Parathyroid adenoma (tissue), 2 donors: ENCODE measurements at regions not wholly inside any gene's neighbourhood (a gene's known extent, or its start where the extent isn't known, plus 50 kb on each side); places are given as distances from the start of the nearest gene placed in this dataset.
"Not testable (repeated sequence)": the region's sequence is repeated elsewhere in the genome, so short reads cannot be mapped to it uniquely, and the experiment has no call there.

Source experiments
- H2AFZ ChIP-seq: fragments of 300-600 bp; sonication (generic); one replicate; pipeline ENCODE4 v1.7.0; 2017; ENCODE audit warnings: antibody characterized with exemption, mild to moderate bottlenecking
- H3K27ac ChIP-seq: fragments of 300-600 bp; sonication (generic); one replicate; pipeline ENCODE4 v1.7.0; 2017
- H3K27me3 ChIP-seq: fragments of 300-600 bp; sonication (generic); one replicate; pipeline ENCODE4 v1.7.0; 2017; ENCODE audit warnings: low read length; ENCODE audit not compliant: control insufficient read depth, insufficient read depth
- H3K36me3 ChIP-seq: fragments of 300-600 bp; sonication (generic); one replicate; pipeline ENCODE4 v1.7.0; 2017; ENCODE audit warnings: low read length; ENCODE audit not compliant: control insufficient read depth, insufficient read depth
- H3K4me1 ChIP-seq: fragments of 300-600 bp; sonication (generic); one replicate; pipeline ENCODE4 v1.7.0; 2017; ENCODE audit warnings: control low read depth
- H3K4me2 ChIP-seq: fragments of 300-600 bp; sonication (generic); one replicate; pipeline ENCODE4 v1.7.0; 2017; ENCODE audit warnings: low read length
- H3K4me3 ChIP-seq: fragments of 300-600 bp; sonication (generic); one replicate; pipeline ENCODE4 v1.7.0; 2017; ENCODE audit warnings: low read depth, low read length
- H3K79me2 ChIP-seq: fragments of 300-600 bp; sonication (generic); one replicate; pipeline ENCODE4 v1.7.0; 2017; ENCODE audit warnings: control low read depth
- H3K9ac ChIP-seq: fragments of 300-600 bp; sonication (generic); one replicate; pipeline ENCODE4 v1.7.0; 2017; ENCODE audit warnings: mild to moderate bottlenecking
- H3K9me3 ChIP-seq: fragments of 300-600 bp; sonication (generic); one replicate; pipeline ENCODE4 v1.7.0; 2017; ENCODE audit warnings: low read length; ENCODE audit not compliant: control insufficient read depth
- TF ChIP-seq, protein P1 (sequence below): fragments of 300-600 bp; sonication (generic); IDR thresholded peaks from one replicate; pipeline ENCODE4 v1.7.0; 2017; ENCODE audit warnings: antibody characterized with exemption, mild to moderate bottlenecking
- donor health status: primary hyperparathyroidism.

DNA sequence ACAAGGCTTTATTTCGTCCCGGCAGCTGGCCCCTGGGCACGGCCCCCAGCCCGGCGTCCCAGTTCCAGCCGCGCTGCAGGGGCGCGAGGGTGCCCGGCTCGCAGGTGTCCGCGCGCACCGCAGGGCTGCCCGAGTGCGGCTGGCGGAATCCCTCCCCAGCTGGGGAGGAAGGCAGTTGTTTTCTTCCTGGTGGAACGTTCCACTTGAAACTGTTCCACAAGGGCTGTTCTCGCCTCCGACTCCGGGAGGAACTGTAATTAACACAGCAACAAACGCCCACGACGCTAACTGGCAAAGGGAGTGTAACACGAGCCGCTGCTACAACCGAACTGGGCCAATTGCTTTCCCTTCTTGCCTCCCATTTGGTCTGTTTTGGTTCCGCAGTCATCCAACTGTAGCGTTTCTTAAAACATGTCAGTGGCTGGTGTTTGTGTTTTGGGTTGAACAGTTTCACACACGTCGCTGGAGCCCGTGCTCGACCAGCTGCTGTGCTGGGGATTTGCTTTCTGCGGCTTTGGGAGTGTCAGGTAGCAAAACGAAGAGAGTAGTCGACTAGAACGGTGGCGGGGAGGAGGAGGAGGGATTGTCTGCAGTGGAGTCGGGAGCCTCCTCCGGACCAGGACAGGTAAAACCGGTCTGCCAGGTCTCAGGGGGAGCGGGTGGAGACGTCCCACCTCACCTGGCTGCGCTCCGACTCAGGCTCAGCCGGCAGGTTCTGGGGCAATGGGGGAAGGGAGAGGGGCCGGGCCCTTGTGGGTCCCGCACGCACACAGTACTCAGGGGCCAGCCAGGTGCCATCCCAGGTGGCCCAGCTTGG, 131.6 kb upstream of the NIPBL start:
- H3K27ac ChIP-seq = peak overlapping the region; percentile 99
- no peaks in the 10 kb centered on the region for H3K27me3 ChIP-seq
- peaks cover 56% of the 10 kb centered on the region for H3K4me1 ChIP-seq
- peak overlapping the region; percentile 51 for H3K4me3 ChIP-seq
- TF ChIP-seq, protein P1, sequence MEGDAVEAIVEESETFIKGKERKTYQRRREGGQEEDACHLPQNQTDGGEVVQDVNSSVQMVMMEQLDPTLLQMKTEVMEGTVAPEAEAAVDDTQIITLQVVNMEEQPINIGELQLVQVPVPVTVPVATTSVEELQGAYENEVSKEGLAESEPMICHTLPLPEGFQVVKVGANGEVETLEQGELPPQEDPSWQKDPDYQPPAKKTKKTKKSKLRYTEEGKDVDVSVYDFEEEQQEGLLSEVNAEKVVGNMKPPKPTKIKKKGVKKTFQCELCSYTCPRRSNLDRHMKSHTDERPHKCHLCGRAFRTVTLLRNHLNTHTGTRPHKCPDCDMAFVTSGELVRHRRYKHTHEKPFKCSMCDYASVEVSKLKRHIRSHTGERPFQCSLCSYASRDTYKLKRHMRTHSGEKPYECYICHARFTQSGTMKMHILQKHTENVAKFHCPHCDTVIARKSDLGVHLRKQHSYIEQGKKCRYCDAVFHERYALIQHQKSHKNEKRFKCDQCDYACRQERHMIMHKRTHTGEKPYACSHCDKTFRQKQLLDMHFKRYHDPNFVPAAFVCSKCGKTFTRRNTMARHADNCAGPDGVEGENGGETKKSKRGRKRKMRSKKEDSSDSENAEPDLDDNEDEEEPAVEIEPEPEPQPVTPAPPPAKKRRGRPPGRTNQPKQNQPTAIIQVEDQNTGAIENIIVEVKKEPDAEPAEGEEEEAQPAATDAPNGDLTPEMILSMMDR = no peak
- peak overlapping the region; percentile 74 for H3K4me2 ChIP-seq
- no peaks in the 10 kb centered on the region for H3K9me3 ChIP-seq
- H2AFZ ChIP-seq = peak overlapping the region; percentile 94
- peak overlapping the region; percentile 58 for H3K9ac ChIP-seq
- no peaks in the 10 kb centered on the region for H3K79me2 ChIP-seq
- H3K36me3 ChIP-seq = no peaks in the 10 kb centered on the region

DNA sequence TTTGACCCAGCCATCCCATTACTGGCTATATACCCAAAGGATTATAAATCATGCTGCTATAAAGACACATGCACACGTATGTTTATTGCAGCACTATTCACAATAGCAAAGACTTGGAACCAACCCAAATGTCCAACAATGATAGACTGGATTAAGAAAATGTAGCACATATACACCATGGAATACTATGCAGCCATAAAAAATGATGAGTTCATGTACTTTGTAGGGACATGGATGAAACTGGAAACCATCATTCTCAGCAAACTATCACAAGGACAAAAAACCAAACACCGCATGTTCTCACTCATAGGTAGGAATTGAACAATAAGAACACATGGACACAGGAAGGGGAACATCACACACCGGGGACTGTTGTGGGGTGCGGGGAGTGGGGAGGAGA, 128.8 kb upstream of the NIPBL start:
- not testable (repeated sequence) for H3K36me3 ChIP-seq, H3K4me3 ChIP-seq, H3K4me2 ChIP-seq, H3K27me3 ChIP-seq, H3K79me2 ChIP-seq, H3K9me3 ChIP-seq, H3K9ac ChIP-seq, H2AFZ ChIP-seq, H3K27ac ChIP-seq
- H3K4me1 ChIP-seq = peaks cover 32% of the 10 kb centered on the region

DNA sequence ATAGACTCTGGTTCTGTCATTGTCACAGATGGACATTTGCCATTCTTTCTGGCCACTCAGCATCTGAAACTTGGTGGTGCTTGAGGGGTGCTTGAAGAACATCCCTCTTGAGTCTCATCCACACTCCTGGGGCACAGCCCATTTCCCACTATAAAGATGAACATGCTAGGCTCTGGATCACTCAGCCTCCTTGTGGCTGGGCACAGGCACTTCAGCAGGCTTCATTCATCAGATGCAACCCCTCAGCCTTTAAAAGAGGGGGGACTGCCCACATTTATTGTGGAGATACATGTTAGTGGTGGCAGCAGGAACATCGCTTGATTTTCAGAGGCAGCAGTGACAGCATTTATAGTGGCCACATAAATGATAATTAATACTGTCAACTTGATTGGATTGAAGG, 124.7 kb upstream of the NIPBL start:
- no peaks in the 10 kb centered on the region for H3K79me2 ChIP-seq
- H3K4me2 ChIP-seq = no peak overlapping the region
- TF ChIP-seq, protein P1 = peak; percentile 38

DNA sequence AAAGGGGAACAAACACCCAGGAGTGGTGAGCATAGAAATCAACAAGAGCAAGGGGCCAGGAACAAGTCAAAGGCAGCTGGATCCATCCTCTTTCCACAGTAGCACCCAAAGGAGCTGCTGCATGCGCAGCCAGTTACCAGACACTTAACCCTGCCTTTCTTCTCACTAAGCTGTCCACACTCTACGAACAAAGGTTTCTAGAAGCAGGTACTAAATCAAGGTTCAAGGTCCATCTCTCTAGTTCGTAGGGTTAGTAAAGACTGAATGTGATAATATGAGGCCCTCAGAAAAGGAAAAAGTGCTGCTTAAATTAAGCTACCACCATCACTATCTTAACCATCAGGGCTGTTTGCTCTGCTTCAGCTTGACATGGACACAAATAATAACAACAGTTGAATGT, 121.2 kb upstream of the NIPBL start:
- Histone ChIP-seq H3K27ac (no peak overlapping the region), H3K36me3 (no peaks in the 10 kb centered on the region), H3K4me1 (no peaks in the 10 kb centered on the region), H3K4me2 (no peak overlapping the region), H3K9me3 (no peaks in the 10 kb centered on the region), H2AFZ (peak overlapping the region; percentile 45), H3K79me2 (no peaks in the 10 kb centered on the region), H3K27me3 (no peaks in the 10 kb centered on the region), H3K9ac (no peak overlapping the region), H3K4me3 (no peak overlapping the region)
- TF ChIP-seq, protein P1 = no peak

More for the DNA sequence above, 124.7 kb upstream of the NIPBL start:
- Histone ChIP-seq H3K9ac (no peak overlapping the region), H3K36me3 (no peaks in the 10 kb centered on the region), H3K27ac (no peak overlapping the region), H3K27me3 (no peaks in the 10 kb centered on the region), H3K4me3 (no peak overlapping the region), H2AFZ (no peak overlapping the region), H3K9me3 (no peaks in the 10 kb centered on the region), H3K4me1 (peaks cover 5% of the 10 kb centered on the region)

DNA sequence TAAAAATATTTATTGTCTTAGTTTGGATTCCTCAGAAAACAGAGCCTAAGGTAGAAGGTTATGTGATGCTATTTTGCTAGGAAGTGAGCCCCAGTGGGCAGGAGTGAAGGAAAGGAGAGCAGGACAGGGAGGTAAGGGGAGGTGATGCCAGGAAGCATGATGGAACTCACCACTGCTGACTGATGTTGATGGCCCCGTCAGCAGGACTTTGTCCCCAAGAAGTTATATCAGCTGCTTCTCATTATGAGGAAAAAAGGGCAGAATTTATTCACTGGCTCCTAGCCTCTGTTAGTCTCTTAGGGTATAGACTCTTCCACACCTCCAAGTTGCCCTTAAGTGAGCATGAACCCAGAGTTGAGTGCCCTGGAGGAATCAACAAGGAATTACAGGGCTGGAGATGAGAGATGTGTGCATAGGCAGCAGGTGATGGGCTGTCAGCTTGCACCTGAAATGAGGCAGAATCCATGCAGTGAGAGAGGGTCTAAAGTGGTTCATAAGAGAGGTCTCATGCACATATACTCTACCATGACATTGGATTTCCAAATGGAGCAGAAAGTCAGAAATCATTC, 120.6 kb upstream of the NIPBL start:
- H3K79me2 ChIP-seq = no peaks in the 10 kb centered on the region
- H3K9me3 ChIP-seq = no peaks in the 10 kb centered on the region
- TF ChIP-seq, protein P1 = no peak
- no peaks in the 10 kb centered on the region for H3K4me1 ChIP-seq
- no peak overlapping the region for H3K4me3 ChIP-seq
- H3K4me2 ChIP-seq = no peak overlapping the region
- H2AFZ ChIP-seq = no peak overlapping the region
- H3K9ac ChIP-seq = no peak overlapping the region
- no peaks in the 10 kb centered on the region for H3K36me3 ChIP-seq
- no peak overlapping the region for H3K27ac ChIP-seq
- H3K27me3 ChIP-seq = no peaks in the 10 kb centered on the region
